ENCODE measurements at regions not wholly inside any gene's neighbourhood (a gene's known extent, or its start where the extent isn't known, plus 50 kb on each side); places are given as distances from the start of the nearest gene placed in this dataset.

DNA sequence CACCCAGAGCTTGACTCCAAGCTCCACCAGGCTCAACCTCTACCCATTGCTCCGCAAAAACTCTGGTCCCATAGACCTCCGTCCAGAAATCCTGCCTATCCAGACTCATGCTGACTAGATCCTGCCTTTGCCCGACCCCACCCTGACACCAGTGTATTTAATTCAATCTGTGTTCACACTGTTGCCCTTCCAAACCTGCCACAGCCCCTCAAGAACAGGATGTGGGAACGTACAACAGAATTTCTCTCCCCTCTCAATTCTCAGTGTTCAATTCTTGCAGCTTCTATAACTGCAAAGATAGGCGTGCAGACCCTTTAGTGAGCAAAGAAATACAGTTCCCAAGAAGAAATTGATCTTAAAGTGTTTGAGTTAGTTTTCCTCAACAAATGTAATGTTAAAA, 154.2 kb upstream of the FRG1 start:
- H3K4me1 ChIP-seq = no peaks in the 10 kb centered on the region
- ATAC-seq (no peak), DNase-seq (no peak)
- H3K9me3 ChIP-seq = peaks cover 0 to 16% (median 0%) of the 10 kb centered on the region in 11 donors
- no peak overlapping the region for H3K27ac ChIP-seq
- intact Hi-C loops (cut with DNase I) = loop anchor here in 2 of 10 donors (10.0 kb wide), 1 partner anchor 352 kb away; no protein-coding TSS in a partner anchor
- H3K27me3 ChIP-seq = peaks cover 0 to 4% (median 0%) of the 10 kb centered on the region in 7 donors
- 82 to 86% methylated on average over 5 of the region's 5 CpGs for WGBS, 2 donors
- TF ChIP-seq, protein P1, sequence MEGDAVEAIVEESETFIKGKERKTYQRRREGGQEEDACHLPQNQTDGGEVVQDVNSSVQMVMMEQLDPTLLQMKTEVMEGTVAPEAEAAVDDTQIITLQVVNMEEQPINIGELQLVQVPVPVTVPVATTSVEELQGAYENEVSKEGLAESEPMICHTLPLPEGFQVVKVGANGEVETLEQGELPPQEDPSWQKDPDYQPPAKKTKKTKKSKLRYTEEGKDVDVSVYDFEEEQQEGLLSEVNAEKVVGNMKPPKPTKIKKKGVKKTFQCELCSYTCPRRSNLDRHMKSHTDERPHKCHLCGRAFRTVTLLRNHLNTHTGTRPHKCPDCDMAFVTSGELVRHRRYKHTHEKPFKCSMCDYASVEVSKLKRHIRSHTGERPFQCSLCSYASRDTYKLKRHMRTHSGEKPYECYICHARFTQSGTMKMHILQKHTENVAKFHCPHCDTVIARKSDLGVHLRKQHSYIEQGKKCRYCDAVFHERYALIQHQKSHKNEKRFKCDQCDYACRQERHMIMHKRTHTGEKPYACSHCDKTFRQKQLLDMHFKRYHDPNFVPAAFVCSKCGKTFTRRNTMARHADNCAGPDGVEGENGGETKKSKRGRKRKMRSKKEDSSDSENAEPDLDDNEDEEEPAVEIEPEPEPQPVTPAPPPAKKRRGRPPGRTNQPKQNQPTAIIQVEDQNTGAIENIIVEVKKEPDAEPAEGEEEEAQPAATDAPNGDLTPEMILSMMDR (IDR thresholded peaks at IDR 0.05) = no peak
- H3K36me3 ChIP-seq = no peaks in the 10 kb centered on the region
- no peak overlapping the region for H3K4me3 ChIP-seq

DNA sequence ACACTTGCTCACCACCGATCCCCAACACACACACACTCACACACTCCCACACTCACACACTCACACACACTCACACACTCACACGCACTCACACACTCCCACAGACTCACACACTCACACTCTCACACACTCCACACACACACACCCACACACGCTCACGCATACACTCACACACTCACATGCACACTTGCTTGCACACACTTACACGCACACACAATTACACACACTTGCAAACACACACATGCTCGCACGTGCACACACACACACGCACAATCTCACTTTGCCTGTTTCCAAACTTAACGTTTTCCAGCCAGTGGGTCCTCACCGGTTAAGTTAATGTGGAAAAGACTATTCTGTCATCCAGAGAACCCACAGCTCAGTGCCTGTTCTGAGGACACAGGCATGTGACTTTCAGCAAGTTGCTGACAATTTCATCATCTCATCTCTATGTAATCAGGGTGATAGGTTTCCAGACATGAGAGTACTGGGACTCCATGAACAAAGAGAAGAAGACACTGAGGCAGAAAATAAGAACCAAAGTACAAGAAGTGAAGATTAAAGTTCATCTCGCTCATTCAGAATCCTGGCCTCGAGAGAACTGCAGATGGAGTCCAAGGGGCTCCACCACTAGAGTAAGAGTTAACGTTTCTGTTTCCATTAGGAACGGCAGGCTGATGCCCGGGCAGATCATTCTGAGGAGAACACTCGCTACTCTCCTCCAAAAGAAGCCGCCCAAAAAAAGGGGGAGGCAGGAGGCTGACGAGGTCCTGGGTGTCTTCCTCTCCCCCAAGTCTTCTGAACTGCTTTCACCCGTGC, 153.2 kb upstream of the FRG1 start:
- ATAC-seq (no peak), DNase-seq (no peak)
- no peak overlapping the region for H3K27ac ChIP-seq
- no peaks in the 10 kb centered on the region for H3K36me3 ChIP-seq
- H3K27me3 ChIP-seq = peaks cover 0 to 4% (median 0%) of the 10 kb centered on the region in 7 donors
- H3K4me1 ChIP-seq = no peaks in the 10 kb centered on the region
- no peak overlapping the region for H3K4me3 ChIP-seq
- intact Hi-C loops (cut with DNase I) = loop anchor here in 2 of 10 donors (10.0 kb wide), 1 partner anchor 353 kb away; no protein-coding TSS in a partner anchor
- TF ChIP-seq, protein P1 (IDR thresholded peaks at IDR 0.05) = no peak
- H3K9me3 ChIP-seq = peaks cover 0 to 6% (median 0%) of the 10 kb centered on the region in 11 donors
- 81 to 86% methylated on average over 19 of the region's 19 CpGs for WGBS, 2 donors

DNA sequence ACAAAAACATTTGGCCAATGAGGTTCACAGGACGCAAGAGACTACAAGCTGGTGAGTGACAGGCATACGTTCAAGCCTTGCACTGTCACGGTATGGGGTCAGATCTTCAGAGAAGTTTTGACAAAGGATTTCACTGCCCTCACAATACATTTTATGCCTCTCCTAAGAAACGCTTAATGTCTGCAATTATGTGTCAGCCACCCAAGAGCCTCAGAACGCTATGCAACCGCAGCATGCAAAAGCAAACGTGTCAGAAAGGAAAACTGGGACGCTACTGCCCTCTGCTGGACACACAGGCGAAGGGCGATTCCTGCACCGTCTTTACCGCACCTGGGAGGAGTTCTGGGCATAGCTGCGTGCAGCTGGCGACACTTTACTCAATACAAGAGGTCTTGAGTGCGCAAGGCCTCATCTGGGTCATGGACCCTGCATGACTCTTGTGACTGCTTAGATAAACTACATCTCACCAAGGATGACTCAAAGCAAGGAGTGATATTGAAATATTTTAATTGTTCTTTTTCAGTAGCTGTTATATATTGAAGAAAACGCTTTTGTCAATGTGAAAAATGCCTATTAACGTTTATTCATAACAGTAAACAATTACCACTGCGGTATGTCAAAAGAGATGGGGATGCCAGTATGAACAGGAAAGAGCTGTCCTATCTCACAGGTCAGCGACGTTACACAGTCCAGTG, 147.6 kb upstream of the FRG1 start:
- H3K4me1 ChIP-seq = peaks cover 0 to 8% (median 4%) of the 10 kb centered on the region in 9 donors
- TF ChIP-seq, protein P1 (IDR thresholded peaks at IDR 0.05) = peak; percentile 86 to 97 (median 93)
- no peaks in the 10 kb centered on the region for H3K36me3 ChIP-seq
- DNase-seq (peak; percentile 61 to 64), ATAC-seq (peak; percentile 61 to 93 (median 86))
- H3K9me3 ChIP-seq = peaks cover 0 to 6% (median 0%) of the 10 kb centered on the region in 11 donors
- 24% methylated on average over 20 of the region's 20 CpGs for WGBS, 2 donors
- intact Hi-C loops (cut with DNase I) = loop anchor here in 3 of 10 donors (10.0 kb wide), 2 partner anchors 358 to 588 kb away; no protein-coding TSS in a partner anchor
- no peak overlapping the region for H3K27ac ChIP-seq
- H3K4me3 ChIP-seq = peak overlapping the region in 7 of 10 donors; percentile 1 to 34 (median 19)
- no peaks in the 10 kb centered on the region for H3K27me3 ChIP-seq

GRCh38 chr4:189800545-189801088, 140.1 kb upstream of the FRG1 start:
- DNase-seq = no peak
- intact Hi-C loops (cut with DNase I) = loop anchor here in 1 of 10 donors (10.0 kb wide), 1 partner anchor 104 kb away; no protein-coding TSS in a partner anchor
- no peak overlapping the region for H3K4me3 ChIP-seq
- TF ChIP-seq, protein P1 (IDR thresholded peaks at IDR 0.05) = no peak
- H3K27ac ChIP-seq = no peak overlapping the region
- peaks cover 0 to 4% (median 0%) of the 10 kb centered on the region in 9 donors for H3K4me1 ChIP-seq
- ATAC-seq = no peak
- H3K9me3 ChIP-seq = peaks cover 0 to 9% (median 0%) of the 10 kb centered on the region in 11 donors
- WGBS, 2 donors = 80 to 88% methylated on average over 5 of the region's 5 CpGs
- no peaks in the 10 kb centered on the region for H3K36me3 ChIP-seq
- no peaks in the 10 kb centered on the region for H3K27me3 ChIP-seq
